SK-N-SH (cell line): ENCODE measurements at regions not wholly inside any gene's neighbourhood (a gene's known extent, or its start where the extent isn't known, plus 50 kb on each side); places are given as distances from the start of the nearest gene placed in this dataset.

Experiments
- CTCF ChIA-PET: fragments of 300-600, 350-600 bp; formaldehyde crosslinking; extraction: SDS; loops from one replicate; lab custom pipeline; 2021; lab: Yijun Ruan, JAX
- POLR2A ChIA-PET: fragments of 350-600 bp; sonication (Branson Sonifier 250); formaldehyde crosslinking; extraction: SDS; loops from one replicate; lab custom pipeline; 2020; ENCODE audit warnings: antibody characterized with exemption, inconsistent platforms; lab: Yijun Ruan, JAX
- DNase-seq: peaks from one replicate; pipeline ENCODE4 v3.0.0; 2012
- H2AFZ ChIP-seq: fragments of 200-600 bp; sonication (generic); 2 replicates; pipeline ENCODE4 v1.8.1; 2016; ENCODE audit warnings: antibody characterized with exemption, mild to moderate bottlenecking, low read depth
- H3F3A ChIP-seq: fragments of 200-600 bp; sonication (generic); replicated peaks from 2 replicates; pipeline ENCODE3; 2016; ENCODE audit warnings: antibody characterized with exemption, mild to moderate bottlenecking; ENCODE audit not compliant: insufficient read depth
- H3K27ac ChIP-seq, 2 experiments: fragments of 200-500 bp in 1 of 2; fragments of 200-600 bp in 1 of 2; sonication (Bioruptor generic) in 1 of 2; sonication (generic), shearing (Covaris generic) in 1 of 2; 2 replicates each; pipeline versions ENCODE4 v1.5.1 to v1.6.1; 2014 to 2016; ENCODE audit warnings: low read depth in 2 of 2, inconsistent platforms in 1 of 2, low read length in 1 of 2, mild to moderate bottlenecking in 1 of 2, mixed read lengths in 1 of 2
- H3K27me3 ChIP-seq: fragments of 200-600 bp; sonication (generic), shearing (Covaris generic); 2 replicates; pipeline ENCODE4 v1.6.1; 2016; ENCODE audit warnings: mixed run types; ENCODE audit not compliant: insufficient read depth
- H3K36me3 ChIP-seq, 2 experiments: fragments of 200-500 bp in 1 of 2; fragments of 200-600 bp in 1 of 2; sonication (Bioruptor generic) in 1 of 2; sonication (generic) in 1 of 2; replicated peaks in 1 of 2; 2 replicates each; pipeline versions ENCODE3 to v1.5.1; 2014 to 2016; ENCODE audit warnings: low read length in 1 of 2, mild to moderate bottlenecking in 1 of 2; ENCODE audit not compliant: insufficient read depth in 2 of 2, control insufficient read depth in 1 of 2
- H3K4me1 ChIP-seq, 2 experiments: fragments of 200-500 bp in 1 of 2; fragments of 200-600 bp in 1 of 2; sonication (Bioruptor generic) in 1 of 2; sonication (generic), shearing (Covaris generic) in 1 of 2; 2 replicates each; pipeline versions ENCODE4 v1.5.1 to v1.6.1; 2014 to 2016; ENCODE audit warnings: low read depth in 1 of 2, low read length in 1 of 2, mixed run types in 1 of 2; ENCODE audit not compliant: insufficient read depth in 2 of 2, control insufficient read depth in 1 of 2
- H3K4me2 ChIP-seq: fragments of 200-600 bp; sonication (generic), shearing (Covaris generic); 2 replicates; pipeline ENCODE4 v1.6.1; 2017; ENCODE audit warnings: mixed run types
- H3K4me3 ChIP-seq, 2 experiments: fragments of 200-500 bp in 1 of 2; fragments of 200-600 bp in 1 of 2; sonication (Bioruptor generic) in 1 of 2; sonication (generic), shearing (Covaris generic) in 1 of 2; 2 replicates each; pipeline versions ENCODE4 v1.5.1 to v1.8.1; 2014 to 2016; ENCODE audit warnings: low read depth in 2 of 2, inconsistent platforms in 1 of 2, low read length in 1 of 2, mild to moderate bottlenecking in 1 of 2, mixed read lengths in 1 of 2, moderate library complexity in 1 of 2
- H3K79me2 ChIP-seq: fragments of 200-600 bp; sonication (generic); 2 replicates; pipeline ENCODE4 v1.8.1; 2017; ENCODE audit warnings: mild to moderate bottlenecking; ENCODE audit not compliant: insufficient read depth
- H3K9ac ChIP-seq: fragments of 200-600 bp; sonication (generic); 2 replicates; pipeline ENCODE4 v1.6.1; 2017; ENCODE audit warnings: mixed run types
- H3K9me2 ChIP-seq: fragments of 200-600 bp; sonication (generic); 2 replicates; pipeline ENCODE4 v1.6.1; 2017; ENCODE audit warnings: mixed run types
- H3K9me3 ChIP-seq: fragments of 200-600 bp; sonication (generic); 2 replicates; pipeline ENCODE4 v1.6.1; 2017; ENCODE audit warnings: mixed run types, mild to moderate bottlenecking, moderate library complexity
- H4K20me1 ChIP-seq: fragments of 200-600 bp; sonication (generic); 2 replicates; pipeline ENCODE4 v1.6.1; 2017; ENCODE audit warnings: mild to moderate bottlenecking, mixed run types; ENCODE audit not compliant: insufficient read depth
- CHD2 ChIP-seq: fragments of 150-350 bp; IDR thresholded peaks from 2 replicates; pipeline ENCODE4 v1.6.1; 2018; ENCODE audit warnings: low read length; ENCODE audit not compliant: partially characterized antibody
- ELF1 ChIP-seq: IDR thresholded peaks from 2 replicates; pipeline ENCODE4 v1.4.0; 2012
- FOSL2 ChIP-seq: IDR thresholded peaks from 2 replicates; pipeline ENCODE4 v1.4.0; 2012; ENCODE audit warnings: low read depth, mild to moderate bottlenecking, moderate library complexity, borderline replicate concordance
- FOXJ3 ChIP-seq: sonication (generic); formaldehyde crosslinking; IDR thresholded peaks from 2 replicates; pipeline ENCODE4 v1.5.1; 2020; ENCODE audit warnings: mild to moderate bottlenecking, missing genetic modification reagents
- GATA2 ChIP-seq: sonication (generic); formaldehyde crosslinking; IDR thresholded peaks from 2 replicates; pipeline ENCODE4 v1.5.0; 2020; ENCODE audit warnings: mild to moderate bottlenecking, missing genetic modification reagents
- MAX ChIP-seq: IDR thresholded peaks from 2 replicates; pipeline ENCODE4 v1.4.0; 2012; ENCODE audit warnings: low read depth
- MXI1 ChIP-seq: IDR thresholded peaks from 2 replicates; pipeline ENCODE4 v1.6.1; 2012; ENCODE audit warnings: mild to moderate bottlenecking, low read depth, low read length, improper control_type of control experiment
- NRF1 ChIP-seq: IDR thresholded peaks from 2 replicates; pipeline ENCODE4 v1.6.1; 2012; ENCODE audit warnings: low read depth, mild to moderate bottlenecking, low read length
- PBX3 ChIP-seq: IDR thresholded peaks from 2 replicates; pipeline ENCODE4; 2012
- RAD21 ChIP-seq: IDR thresholded peaks from 2 replicates; pipeline ENCODE4 v1.6.1; 2012; ENCODE audit warnings: mild to moderate bottlenecking, low read length
- RCOR1 ChIP-seq: fragments of 150-350 bp; IDR thresholded peaks from 2 replicates; pipeline ENCODE4 v1.6.1; 2017; ENCODE audit warnings: antibody characterized with exemption, low read length
- REST ChIP-seq: IDR thresholded peaks from 2 replicates; pipeline ENCODE4 v1.6.1; 2012; ENCODE audit warnings: mild to moderate bottlenecking, low read depth, low read length, moderate library complexity
- RXRA ChIP-seq: IDR thresholded peaks from 2 replicates; pipeline ENCODE4 v1.4.0; 2012; ENCODE audit warnings: low read depth, mild to moderate bottlenecking, borderline replicate concordance
- SMC3 ChIP-seq: IDR thresholded peaks from 2 replicates; pipeline ENCODE4 v1.6.1; 2012; ENCODE audit warnings: low read depth, low read length, improper control_type of control experiment
- TAF1 ChIP-seq: IDR thresholded peaks from 2 replicates; pipeline ENCODE4 v1.6.1; 2012; ENCODE audit warnings: low read depth, mild to moderate bottlenecking, low read length, moderate library complexity, borderline replicate concordance
- YY1 ChIP-seq: IDR thresholded peaks from 2 replicates; pipeline ENCODE4 v1.4.0; 2012; ENCODE audit warnings: low read depth, mild to moderate bottlenecking
- WGBS: methylation state at CpG from one replicate; pipeline ENCODE4 v1.1.6; 2017; ENCODE audit warnings: low lambda C conversion rate; 5-methylcytosine and 5-hydroxymethylcytosine counted together

- WGBS: 54% methylated on average over 3 of the region's 3 CpGs
- Histone ChIP-seq H3K9me3 (no peaks in the 10 kb centered on the region), H3F3A (no peaks in the 10 kb centered on the region), H3K36me3 (no peaks in the 10 kb centered on the region), H3K4me2 (no peak overlapping the region), H3K27me3 (no peaks in the 10 kb centered on the region), H4K20me1 (no peaks in the 10 kb centered on the region), H2AFZ (no peak overlapping the region), H3K4me3 (no peak overlapping the region), H3K9me2 (no peaks in the 10 kb centered on the region), H3K4me1 (no peaks in the 10 kb centered on the region), H3K27ac (no peak overlapping the region), H3K79me2 (no peaks in the 10 kb centered on the region), H3K9ac (no peak overlapping the region)
- ChIA-PET CTCF (no interaction called here), POLR2A (no interaction called here)
- TF ChIP-seq TAF1 (no peak), ELF1 (no peak), YY1 (no peak), SMC3 (no peak), RCOR1 (no peak), MXI1 (no peak), RAD21 (no peak), CHD2 (no peak), MAX (no peak), NRF1 (no peak), FOXJ3 (CRISPR knock-in tag) (no peak), REST (no peak), FOSL2 (no peak), PBX3 (no peak)
- no peak for DNase-seq
Observed at GRCh38 chr2:60226191-60226590, 327.3 kb downstream of the BCL11A start.

- Histone ChIP-seq H3F3A (no peaks in the 10 kb centered on the region), H3K79me2 (no peaks in the 10 kb centered on the region), H3K36me3 (no peaks in the 10 kb centered on the region), H3K27ac (no peak overlapping the region), H3K4me2 (no peak overlapping the region), H2AFZ (no peak overlapping the region), H3K9ac (no peak overlapping the region), H3K4me3 (no peak overlapping the region), H3K9me2 (no peaks in the 10 kb centered on the region), H4K20me1 (no peaks in the 10 kb centered on the region), H3K4me1 (no peaks in the 10 kb centered on the region), H3K9me3 (no peaks in the 10 kb centered on the region), H3K27me3 (no peaks in the 10 kb centered on the region)
- TF ChIP-seq GATA2 (no peak), TAF1 (no peak), REST (no peak), RXRA (no peak), MXI1 (no peak), CHD2 (no peak), RCOR1 (no peak)
- POLR2A ChIA-PET: no interaction called here
- CTCF ChIA-PET: no interaction called here
- no peak for DNase-seq
- 36% methylated on average over 2 of the region's 2 CpGs for WGBS
Observed at GRCh38 chr2:60223859-60224258, 329.6 kb downstream of the BCL11A start.
